Activated naive CD4-positive, alpha-beta T cell treated with anti-CD3 and anti-CD28 coated beads, Interleukin-2, amount 10 ng/mL, durations not matched to agents 7 days and 5 days (primary cell): ENCODE measurements at regions not wholly inside any gene's neighbourhood (a gene's known extent, or its start where the extent isn't known, plus 50 kb on each side); places are given as distances from the start of the nearest gene placed in this dataset.

Source experiments
- CTCF ChIA-PET: fragments of 350-600 bp; sonication (Branson Sonifier 250); formaldehyde crosslinking; loops from one replicate; lab custom pipeline; 2021; ENCODE audit warnings: antibody characterized with exemption; lab: Charles Lee
- DNase-seq: peaks from one replicate; pipeline ENCODE4 v3.0.0-alpha.2; 2020
- H3K27ac Mint-ChIP-seq: one replicate; pipeline ENCODE4 v1.8.0; 2021; ENCODE audit warnings: mild to moderate bottlenecking, moderate library complexity, mixed read lengths
- H3K27me3 Mint-ChIP-seq: one replicate; pipeline ENCODE4 v1.8.0; 2021; ENCODE audit warnings: mild to moderate bottlenecking, mixed read lengths
- H3K36me3 Mint-ChIP-seq: one replicate; pipeline ENCODE4 v1.8.0; 2021; ENCODE audit warnings: mixed read lengths
- H3K4me1 Mint-ChIP-seq: one replicate; pipeline ENCODE4 v1.8.0; 2021; ENCODE audit warnings: mixed read lengths
- H3K4me3 Mint-ChIP-seq: one replicate; pipeline ENCODE4 v1.8.0; 2021; ENCODE audit warnings: mild to moderate bottlenecking, moderate library complexity, mixed read lengths
- H3K9me3 Mint-ChIP-seq: one replicate; pipeline ENCODE4 v1.8.0; 2021; ENCODE audit warnings: mixed read lengths

DNA sequence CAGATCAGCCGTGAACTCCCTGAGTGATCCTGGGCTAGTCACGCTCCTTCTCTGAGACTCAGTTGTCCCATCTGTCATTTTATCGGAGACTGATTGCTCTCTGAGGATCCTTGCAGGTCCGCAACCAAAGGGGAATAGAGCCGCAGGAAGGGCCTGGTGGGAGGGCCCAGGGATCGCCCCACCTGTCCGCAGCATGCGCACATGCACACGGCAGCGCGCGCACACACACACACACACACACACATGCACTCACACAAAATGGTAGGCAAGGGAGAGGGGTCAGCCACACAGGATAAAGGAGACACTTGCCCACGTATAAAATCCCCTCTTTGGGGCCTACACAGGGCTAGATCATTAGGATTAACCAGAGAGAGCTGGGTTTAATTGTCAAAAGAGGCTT, 95.6 kb upstream of the FOXP4 start:
- no peaks in the 10 kb centered on the region for H3K9me3 Mint-ChIP-seq
- no peak overlapping the region for H3K4me3 Mint-ChIP-seq
- CTCF ChIA-PET: no interaction called here
- no peak overlapping the region for H3K27ac Mint-ChIP-seq
- H3K27me3 Mint-ChIP-seq: peaks cover 55% of the 10 kb centered on the region
- no peaks in the 10 kb centered on the region for H3K4me1 Mint-ChIP-seq
- DNase-seq: no peak
- no peaks in the 10 kb centered on the region for H3K36me3 Mint-ChIP-seq

- H3K36me3 Mint-ChIP-seq: no peaks in the 10 kb centered on the region
- DNase-seq: no peak
- H3K4me1 Mint-ChIP-seq: no peaks in the 10 kb centered on the region
- no peak overlapping the region for H3K4me3 Mint-ChIP-seq
- no peak overlapping the region for H3K27ac Mint-ChIP-seq
- peaks cover 51% of the 10 kb centered on the region for H3K27me3 Mint-ChIP-seq
- CTCF ChIA-PET: no interaction called here
- no peaks in the 10 kb centered on the region for H3K9me3 Mint-ChIP-seq
These were observed 95.1 kb upstream of the FOXP4 start for GRCh38 chr6:41451039-41451438.

DNA sequence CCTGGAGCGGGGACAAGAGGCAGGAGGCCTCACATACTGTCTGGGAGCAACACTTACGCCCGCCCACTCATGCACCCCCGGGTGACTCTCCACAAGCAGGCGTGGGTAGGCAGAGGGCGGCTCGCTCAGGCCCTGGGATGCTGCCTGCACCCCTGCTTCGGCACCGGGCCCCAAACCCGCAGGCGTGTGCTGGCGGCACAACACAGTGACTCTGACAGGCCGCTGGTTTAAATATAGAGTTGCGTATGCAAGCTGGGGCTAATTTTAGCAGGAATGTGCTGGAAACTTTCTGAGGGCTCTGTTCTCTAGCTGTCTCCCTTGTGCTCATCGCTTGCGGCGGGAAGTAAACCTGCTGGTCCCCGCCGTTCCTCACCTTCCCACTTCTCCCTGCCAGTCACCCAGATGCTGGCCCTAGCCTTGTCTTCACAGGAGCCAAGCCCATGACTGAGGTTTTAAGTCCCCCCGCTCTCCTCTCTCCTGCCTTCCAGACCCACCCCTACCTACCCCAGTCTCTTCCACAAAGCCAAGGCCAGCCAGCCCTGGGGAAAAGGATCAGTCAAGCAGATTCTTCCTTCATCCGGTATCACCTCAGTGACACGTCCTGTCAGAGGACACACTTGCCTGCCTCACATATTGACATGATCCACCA, 94.5 kb upstream of the FOXP4 start:
- peaks cover 51% of the 10 kb centered on the region for H3K27me3 Mint-ChIP-seq
- no peak overlapping the region for H3K27ac Mint-ChIP-seq
- DNase-seq: no peak
- CTCF ChIA-PET: no interaction called here
- H3K4me1 Mint-ChIP-seq: no peaks in the 10 kb centered on the region
- H3K36me3 Mint-ChIP-seq: no peaks in the 10 kb centered on the region
- H3K9me3 Mint-ChIP-seq: no peaks in the 10 kb centered on the region
- H3K4me3 Mint-ChIP-seq: no peak overlapping the region

DNA sequence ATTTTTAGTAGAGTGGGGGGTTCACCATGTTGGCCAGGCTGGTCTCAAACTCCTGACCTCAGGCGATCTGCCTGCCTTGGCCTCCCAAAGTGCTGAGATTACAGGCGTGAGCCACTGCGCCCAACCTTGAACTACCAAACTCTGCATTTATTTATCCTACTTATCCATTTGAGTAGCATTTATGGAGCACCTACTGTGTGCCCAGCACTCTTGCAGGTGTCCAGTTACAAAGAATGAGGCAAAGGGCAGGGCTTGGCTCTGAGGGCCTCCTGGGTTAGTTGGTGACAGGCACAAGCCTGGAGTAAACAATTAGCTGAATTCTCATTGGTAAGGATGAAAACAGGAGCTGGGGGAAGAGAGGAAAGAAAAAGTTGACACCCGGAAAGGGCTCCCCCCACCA, 93.4 kb upstream of the FOXP4 start:
- no peaks in the 10 kb centered on the region for H3K36me3 Mint-ChIP-seq
- CTCF ChIA-PET: interaction anchor here (1.1 kb wide), 1 partner anchor 84 kb away, joined by 3 read pairs; no protein-coding TSS in a partner anchor
- no peaks in the 10 kb centered on the region for H3K9me3 Mint-ChIP-seq
- peaks cover 48% of the 10 kb centered on the region for H3K27me3 Mint-ChIP-seq
- no peak for DNase-seq
- H3K4me3 Mint-ChIP-seq: no peak overlapping the region
- no peak overlapping the region for H3K27ac Mint-ChIP-seq
- no peaks in the 10 kb centered on the region for H3K4me1 Mint-ChIP-seq

DNA sequence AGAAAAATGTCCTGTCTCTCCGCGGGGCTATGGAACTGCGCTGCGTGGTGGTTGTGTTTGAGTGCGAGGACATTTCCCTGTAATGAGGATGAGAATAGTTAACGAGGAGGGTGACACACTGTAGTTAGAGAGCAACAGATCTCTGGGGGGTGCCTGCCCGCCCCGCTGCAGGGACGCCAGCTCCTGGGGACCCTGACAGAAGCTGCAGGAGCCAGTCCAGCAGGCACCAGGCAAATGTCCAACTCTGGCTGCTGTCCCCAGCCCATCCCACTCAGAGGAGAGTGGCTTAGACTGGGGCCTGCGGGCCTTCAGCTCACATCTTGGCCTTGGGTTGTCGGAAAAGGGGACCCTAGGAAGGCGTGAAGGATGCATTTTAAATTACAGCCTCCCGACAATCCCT, 92.9 kb upstream of the FOXP4 start:
- DNase-seq: no peak
- CTCF ChIA-PET: interaction anchor here (1.1 kb wide), 1 partner anchor 85 kb away, joined by 3 read pairs; no protein-coding TSS in a partner anchor
- no peak overlapping the region for H3K27ac Mint-ChIP-seq
- no peaks in the 10 kb centered on the region for H3K36me3 Mint-ChIP-seq
- H3K27me3 Mint-ChIP-seq: peaks cover 47% of the 10 kb centered on the region
- no peaks in the 10 kb centered on the region for H3K4me1 Mint-ChIP-seq
- H3K4me3 Mint-ChIP-seq: no peak overlapping the region
- no peaks in the 10 kb centered on the region for H3K9me3 Mint-ChIP-seq

DNA sequence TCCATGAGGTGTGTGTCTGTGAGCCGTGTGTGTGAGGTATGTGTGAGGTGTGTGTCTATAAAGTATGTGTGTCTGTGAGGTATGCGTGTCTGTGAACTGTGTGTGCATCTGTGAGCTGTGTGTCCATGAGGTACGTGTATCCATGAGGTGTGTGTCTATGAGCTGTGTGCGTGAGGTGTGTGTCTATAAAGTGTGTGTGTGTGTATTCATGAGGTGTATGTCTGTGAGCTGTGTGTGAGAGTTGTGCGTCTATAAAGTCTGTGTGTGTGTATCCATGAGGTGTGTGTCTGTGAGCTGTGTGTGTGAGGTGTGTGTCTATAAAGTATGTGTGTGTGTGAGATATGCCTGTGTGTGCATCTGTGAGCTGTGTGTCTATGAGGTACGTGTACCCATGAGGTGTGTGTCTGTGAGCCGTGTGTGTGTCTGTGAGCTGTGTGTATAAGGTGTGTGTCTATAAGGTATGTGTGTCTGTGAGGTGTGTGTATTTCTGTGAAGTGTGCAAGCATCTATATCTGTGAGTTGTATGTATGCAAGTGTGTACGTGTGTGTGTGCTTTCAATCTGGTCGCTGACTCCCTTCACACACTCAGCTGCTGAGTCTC, 91.9 kb upstream of the FOXP4 start:
- no peaks in the 10 kb centered on the region for H3K9me3 Mint-ChIP-seq
- peaks cover 46% of the 10 kb centered on the region for H3K27me3 Mint-ChIP-seq
- CTCF ChIA-PET: no interaction called here
- H3K36me3 Mint-ChIP-seq: no peaks in the 10 kb centered on the region
- no peak overlapping the region for H3K27ac Mint-ChIP-seq
- DNase-seq: no peak
- no peak overlapping the region for H3K4me3 Mint-ChIP-seq
- no peaks in the 10 kb centered on the region for H3K4me1 Mint-ChIP-seq

DNA sequence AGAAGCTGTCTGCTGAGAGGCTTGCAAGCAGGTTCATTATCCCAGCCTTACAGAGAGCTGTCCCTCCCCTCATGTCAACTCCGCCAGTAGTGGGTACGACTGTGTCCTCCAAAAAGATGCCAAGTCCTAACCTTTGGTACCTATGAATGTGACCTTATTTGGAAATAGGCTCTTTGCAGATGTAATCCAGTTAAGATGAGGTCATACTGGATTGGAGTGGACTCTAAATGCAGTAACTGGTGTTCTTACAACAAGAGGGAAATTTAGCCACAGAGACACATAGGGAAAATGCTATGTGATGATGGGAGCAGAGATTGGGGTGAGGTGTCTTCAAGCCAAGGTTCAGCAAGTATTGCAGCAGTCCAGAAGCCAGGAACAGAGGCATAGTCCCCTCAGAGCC, 90.8 kb upstream of the FOXP4 start:
- H3K4me1 Mint-ChIP-seq: no peaks in the 10 kb centered on the region
- peaks cover 52% of the 10 kb centered on the region for H3K27me3 Mint-ChIP-seq
- CTCF ChIA-PET: no interaction called here
- H3K4me3 Mint-ChIP-seq: no peak overlapping the region
- H3K36me3 Mint-ChIP-seq: no peaks in the 10 kb centered on the region
- no peak for DNase-seq
- no peaks in the 10 kb centered on the region for H3K9me3 Mint-ChIP-seq
- no peak overlapping the region for H3K27ac Mint-ChIP-seq

GRCh38 chr6:41455818-41456217, 90.4 kb upstream of the FOXP4 start:
- H3K36me3 Mint-ChIP-seq: no peaks in the 10 kb centered on the region
- peaks cover 2% of the 10 kb centered on the region for H3K4me1 Mint-ChIP-seq
- H3K27ac Mint-ChIP-seq: no peak overlapping the region
- DNase-seq: no peak
- peaks cover 54% of the 10 kb centered on the region for H3K27me3 Mint-ChIP-seq
- H3K9me3 Mint-ChIP-seq: no peaks in the 10 kb centered on the region
- no peak overlapping the region for H3K4me3 Mint-ChIP-seq
- CTCF ChIA-PET: no interaction called here

DNA sequence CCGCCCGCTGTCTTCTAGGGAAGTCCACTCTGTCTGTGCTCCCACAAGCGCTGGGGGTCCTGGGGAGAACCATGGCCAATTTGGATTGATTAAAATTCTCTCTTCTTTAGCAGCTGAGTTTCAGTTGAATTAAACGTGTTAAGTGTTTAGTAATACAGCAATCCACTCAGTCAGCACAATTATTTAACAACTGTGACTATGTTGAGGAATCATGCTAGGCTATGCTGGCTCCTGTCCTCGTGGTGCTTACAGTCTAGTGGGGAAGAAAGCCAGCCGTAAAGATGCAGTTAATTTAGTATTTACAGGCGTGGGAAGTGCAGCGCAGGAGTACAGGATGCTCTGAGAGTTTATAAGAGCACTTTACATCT, 88.9 kb upstream of the FOXP4 start:
- H3K36me3 Mint-ChIP-seq: no peaks in the 10 kb centered on the region
- CTCF ChIA-PET: no interaction called here
- H3K4me1 Mint-ChIP-seq: peaks cover 5% of the 10 kb centered on the region
- no peaks in the 10 kb centered on the region for H3K9me3 Mint-ChIP-seq
- DNase-seq: no peak
- H3K27ac Mint-ChIP-seq: no peak overlapping the region
- no peak overlapping the region for H3K4me3 Mint-ChIP-seq
- H3K27me3 Mint-ChIP-seq: peaks cover 59% of the 10 kb centered on the region

GRCh38 chr6:41459738-41460137, 86.4 kb upstream of the FOXP4 start:
- peaks cover 5% of the 10 kb centered on the region for H3K4me1 Mint-ChIP-seq
- CTCF ChIA-PET: interaction anchor here (3.5 kb wide), 1 partner anchor 91 kb away, joined by 9 read pairs; no protein-coding TSS in a partner anchor
- DNase-seq: no peak
- no peaks in the 10 kb centered on the region for H3K36me3 Mint-ChIP-seq
- no peak overlapping the region for H3K4me3 Mint-ChIP-seq
- H3K27me3 Mint-ChIP-seq: peaks cover 73% of the 10 kb centered on the region
- H3K9me3 Mint-ChIP-seq: no peaks in the 10 kb centered on the region
- no peak overlapping the region for H3K27ac Mint-ChIP-seq

- Mint-ChIP-seq H3K4me1 (peaks cover 5% of the 10 kb centered on the region), H3K4me3 (no peak overlapping the region), H3K27ac (no peak overlapping the region), H3K36me3 (no peaks in the 10 kb centered on the region), H3K9me3 (no peaks in the 10 kb centered on the region), H3K27me3 (peaks cover 82% of the 10 kb centered on the region)
- CTCF ChIA-PET: interaction anchor here (0.6 to 3.5 kb wide), 5 partner anchors 36 to 222 kb away, joined by 3 to 9 read pairs (median 3); no protein-coding TSS in a partner anchor
- no peak for DNase-seq
These were observed 85.3 kb upstream of the FOXP4 start for GRCh38 chr6:41460742-41461336.

DNA sequence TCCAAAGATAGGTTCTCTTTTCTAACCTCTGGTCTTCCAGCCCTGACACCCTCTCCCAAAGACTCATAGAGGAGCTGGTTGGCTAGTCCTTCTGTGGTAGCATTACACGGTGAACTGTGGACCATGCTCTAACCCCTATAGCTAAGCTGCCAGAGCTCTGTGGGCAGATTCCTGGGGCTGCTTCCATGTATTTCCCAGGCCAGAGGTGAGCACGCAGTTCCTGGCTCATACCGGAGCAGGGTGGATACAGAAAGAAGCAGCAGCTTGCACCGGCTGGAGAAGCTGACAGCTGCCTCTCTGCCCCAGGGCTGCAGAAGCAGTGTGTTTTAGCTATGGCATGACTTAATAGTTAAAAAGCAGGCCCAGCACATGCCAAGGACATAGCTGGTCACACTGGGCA, 84.1 kb upstream of the FOXP4 start:
- no peak overlapping the region for H3K4me3 Mint-ChIP-seq
- no peak for DNase-seq
- CTCF ChIA-PET: interaction anchor here (0.8 to 3.5 kb wide), 5 partner anchors 15 to 218 kb away, joined by 3 to 9 read pairs (median 4); no protein-coding TSS in a partner anchor
- H3K36me3 Mint-ChIP-seq: no peaks in the 10 kb centered on the region
- no peak overlapping the region for H3K27ac Mint-ChIP-seq
- peaks cover 83% of the 10 kb centered on the region for H3K27me3 Mint-ChIP-seq
- no peaks in the 10 kb centered on the region for H3K9me3 Mint-ChIP-seq
- peaks cover 5% of the 10 kb centered on the region for H3K4me1 Mint-ChIP-seq

GRCh38 chr6:41463062-41463930, 82.9 kb upstream of the FOXP4 start:
- CTCF ChIA-PET: interaction anchor here (0.9 to 3.5 kb wide), 4 partner anchors 12 to 123 kb away, joined by 3 to 9 read pairs (median 4); no protein-coding TSS in a partner anchor

GRCh38 chr6:41464019-41464418, 82.2 kb upstream of the FOXP4 start:
- CTCF ChIA-PET: interaction anchor here (1.0 kb wide), 1 partner anchor 11 kb away, joined by 3 read pairs; no protein-coding TSS in a partner anchor
- Mint-ChIP-seq H3K27ac (no peak overlapping the region), H3K4me3 (no peak overlapping the region), H3K9me3 (no peaks in the 10 kb centered on the region), H3K4me1 (peaks cover 5% of the 10 kb centered on the region), H3K27me3 (peaks cover 92% of the 10 kb centered on the region), H3K36me3 (no peaks in the 10 kb centered on the region)
- no peak for DNase-seq

More at GRCh38 chr6:41463062-41463930, 82.9 kb upstream of the FOXP4 start:
- Mint-ChIP-seq H3K36me3 (no peaks in the 10 kb centered on the region), H3K27me3 (peaks cover 88% of the 10 kb centered on the region), H3K4me1 (peaks cover 5% of the 10 kb centered on the region), H3K4me3 (no peak overlapping the region), H3K9me3 (no peaks in the 10 kb centered on the region), H3K27ac (no peak overlapping the region)
- no peak for DNase-seq
